HUES64 (cell line): ENCODE measurements at regions not wholly inside any gene's neighbourhood (a gene's known extent, or its start where the extent isn't known, plus 50 kb on each side); places are given as distances from the start of the nearest gene placed in this dataset.

Experiments
- H3K27ac ChIP-seq: 2 replicates; pipeline ENCODE4 v1.7.0; 2013; ENCODE audit warnings: low read depth, low read length, inconsistent platforms
- H3K27me3 ChIP-seq: 2 replicates; pipeline ENCODE4 v1.6.1; 2013; ENCODE audit warnings: mild to moderate bottlenecking, low read length; ENCODE audit not compliant: insufficient read depth
- H3K36me3 ChIP-seq: 2 replicates; pipeline ENCODE4 v1.6.1; 2013; ENCODE audit warnings: mild to moderate bottlenecking, low read length; ENCODE audit not compliant: insufficient read depth
- H3K4me1 ChIP-seq: 2 replicates; pipeline ENCODE4 v1.6.1; 2013; ENCODE audit warnings: mild to moderate bottlenecking, low read length, moderate library complexity; ENCODE audit not compliant: insufficient read depth
- H3K4me3 ChIP-seq: 2 replicates; pipeline ENCODE4 v1.5.1; 2013; ENCODE audit warnings: mild to moderate bottlenecking, low read length, moderate library complexity
- H3K9ac ChIP-seq: 2 replicates; pipeline ENCODE4 v1.6.1; 2013; ENCODE audit warnings: mild to moderate bottlenecking, low read depth, low read length
- H3K9me3 ChIP-seq: 2 replicates; pipeline ENCODE4 v1.6.1; 2013; ENCODE audit warnings: low read depth, low read length; ENCODE audit not compliant: insufficient read depth
- WGBS: fragments of 150-250, 120-280 bp; methylation state at CpG from one replicate; pipeline ENCODE4 v1.1.7; 2013; ENCODE audit warnings: missing lambda C conversion rate; 5-methylcytosine and 5-hydroxymethylcytosine counted together

- H3K36me3 ChIP-seq = 0 out of 2 replicates have a peak, but pooled peaks cover 5% of the 10 kb centered on the region
- no peak overlapping the region for H3K9ac ChIP-seq
- WGBS = 51% methylated on average over 11 of the region's 11 CpGs
- H3K4me3 ChIP-seq = no peak overlapping the region
- no peak overlapping the region for H3K27ac ChIP-seq
- H3K4me1 ChIP-seq = peaks cover 19% of the 10 kb centered on the region
- no peaks in the 10 kb centered on the region for H3K27me3 ChIP-seq
- no peaks in the 10 kb centered on the region for H3K9me3 ChIP-seq
These were observed 202.5 kb downstream of the GLI2 start for GRCh38 chr2:120938045-120938771.

GRCh38 chr2:120939595-120940318, 204.1 kb downstream of the GLI2 start:
- H3K27ac ChIP-seq = no peak overlapping the region
- H3K36me3 ChIP-seq = 0 out of 2 replicates have a peak, but pooled peaks cover 5% of the 10 kb centered on the region
- H3K4me1 ChIP-seq = peaks cover 15% of the 10 kb centered on the region
- no peaks in the 10 kb centered on the region for H3K9me3 ChIP-seq
- H3K27me3 ChIP-seq = no peaks in the 10 kb centered on the region
- WGBS = 85% methylated on average over 8 of the region's 9 CpGs
- H3K4me3 ChIP-seq = no peak overlapping the region
- H3K9ac ChIP-seq = no peak overlapping the region

DNA sequence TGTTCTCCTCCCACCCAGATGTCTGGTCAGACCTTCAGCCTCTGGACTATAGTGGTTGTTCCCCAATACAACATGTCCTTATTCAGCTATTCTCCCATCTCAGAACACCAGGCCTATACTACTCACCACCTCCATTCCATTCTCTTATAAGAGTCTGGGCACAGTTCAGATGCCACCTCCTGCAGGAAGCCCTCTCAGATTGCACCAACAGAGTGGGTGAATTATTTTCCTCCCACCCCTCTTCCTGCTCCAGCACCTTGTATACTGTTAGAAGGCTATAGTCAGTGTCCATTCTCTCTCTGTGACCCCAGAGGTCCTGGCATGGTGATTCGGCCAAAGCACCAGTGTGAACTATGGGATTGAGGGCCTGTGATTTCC, 204.6 kb downstream of the GLI2 start:
- WGBS = 96% methylated on average over 1 of the region's 1 CpG
- H3K27me3 ChIP-seq = no peaks in the 10 kb centered on the region

GRCh38 chr2:120940726-120941256, 205.1 kb downstream of the GLI2 start:
- peaks cover 8% of the 10 kb centered on the region for H3K4me1 ChIP-seq
- no peak overlapping the region for H3K27ac ChIP-seq
- H3K27me3 ChIP-seq = no peaks in the 10 kb centered on the region
- 90% methylated on average over 9 of the region's 9 CpGs for WGBS
- H3K9me3 ChIP-seq = no peaks in the 10 kb centered on the region
- H3K36me3 ChIP-seq = peaks cover 5% of the 10 kb centered on the region; the same call in 1 of the 2 replicates
- H3K4me3 ChIP-seq = no peak overlapping the region
- H3K9ac ChIP-seq = no peak overlapping the region

More for the DNA sequence above, 204.6 kb downstream of the GLI2 start:
- Histone ChIP-seq H3K9me3 (no peaks in the 10 kb centered on the region), H3K9ac (no peak overlapping the region), H3K4me1 (peaks cover 11% of the 10 kb centered on the region), H3K36me3 (peaks cover 5% of the 10 kb centered on the region; the same call in 1 of the 2 replicates), H3K4me3 (no peak overlapping the region), H3K27ac (no peak overlapping the region)

- 95% methylated on average over 11 of the region's 11 CpGs for WGBS
- H3K27ac ChIP-seq = no peak overlapping the region
- no peaks in the 10 kb centered on the region for H3K27me3 ChIP-seq
These were observed 206.0 kb downstream of the GLI2 start for GRCh38 chr2:120941571-120942120.

DNA sequence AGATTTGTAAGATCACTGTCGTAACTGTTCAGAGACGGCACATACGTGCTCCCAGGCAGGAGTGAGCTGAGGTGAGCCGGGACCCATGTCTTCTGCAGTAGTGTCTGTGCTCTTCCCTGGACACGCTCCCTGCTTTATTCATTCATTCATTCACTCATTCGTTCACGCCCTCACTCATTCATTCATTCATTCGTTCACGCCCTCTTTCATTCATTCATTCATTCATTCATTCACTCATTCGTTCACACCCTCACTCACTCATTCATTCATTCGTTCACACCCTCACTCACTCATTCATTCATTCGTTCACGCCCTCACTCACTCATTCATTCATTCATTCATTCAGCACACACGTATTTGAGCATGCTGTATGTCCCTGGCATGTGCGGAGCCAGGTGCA, 207.0 kb downstream of the GLI2 start:
- peaks cover 5% of the 10 kb centered on the region; the same call in 1 of the 2 replicates for H3K36me3 ChIP-seq
- H3K27me3 ChIP-seq = no peaks in the 10 kb centered on the region
- H3K4me1 ChIP-seq = peaks cover 6% of the 10 kb centered on the region
- no peak overlapping the region for H3K27ac ChIP-seq
- 91% methylated on average over 15 of the region's 15 CpGs for WGBS
- H3K4me3 ChIP-seq = no peak overlapping the region
- no peaks in the 10 kb centered on the region for H3K9me3 ChIP-seq
- no peak overlapping the region for H3K9ac ChIP-seq

More at GRCh38 chr2:120941571-120942120, 206.0 kb downstream of the GLI2 start:
- H3K4me1 ChIP-seq = peaks cover 8% of the 10 kb centered on the region
- H3K36me3 ChIP-seq = peaks cover 5% of the 10 kb centered on the region; the same call in 1 of the 2 replicates
- no peak overlapping the region for H3K9ac ChIP-seq
- no peaks in the 10 kb centered on the region for H3K9me3 ChIP-seq
- H3K4me3 ChIP-seq = no peak overlapping the region

DNA sequence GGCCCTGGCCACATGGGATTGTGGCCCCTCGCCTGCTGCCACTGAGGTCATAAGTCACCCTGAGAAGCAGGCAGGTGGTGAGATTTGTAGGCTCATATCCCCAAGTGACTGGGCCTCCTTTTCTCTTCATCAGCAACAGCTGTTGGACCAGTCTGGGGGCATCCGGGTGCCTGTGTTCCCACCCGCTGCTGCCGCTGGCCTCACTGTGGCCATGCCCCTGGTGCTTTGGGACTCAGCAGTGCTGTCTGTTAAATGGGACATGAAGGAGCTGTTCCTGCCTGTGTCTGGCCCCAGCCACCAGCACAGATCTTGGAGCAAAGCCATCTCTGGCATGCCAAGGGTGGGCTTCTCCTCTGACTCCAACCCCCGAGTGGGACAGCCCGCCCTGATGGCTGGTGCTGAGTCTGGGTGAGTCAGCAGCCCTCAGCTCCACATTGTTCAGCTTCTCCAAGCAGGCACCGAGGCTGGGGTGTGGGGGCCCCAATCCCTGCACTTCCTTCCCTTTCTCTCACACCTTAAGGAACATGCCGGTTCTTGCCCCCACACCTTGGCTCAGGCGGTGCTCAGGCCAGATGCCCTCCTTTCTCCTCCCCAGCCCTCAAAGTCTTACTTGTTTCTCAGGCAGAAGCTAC, 207.9 kb downstream of the GLI2 start:
- Histone ChIP-seq H3K27ac (no peak overlapping the region), H3K4me3 (no peak overlapping the region), H3K36me3 (peaks cover 5% of the 10 kb centered on the region; the same call in 1 of the 2 replicates), H3K9me3 (no peaks in the 10 kb centered on the region), H3K9ac (no peak overlapping the region), H3K27me3 (no peaks in the 10 kb centered on the region), H3K4me1 (peaks cover 6% of the 10 kb centered on the region)
- 92% methylated on average over 9 of the region's 9 CpGs for WGBS

DNA sequence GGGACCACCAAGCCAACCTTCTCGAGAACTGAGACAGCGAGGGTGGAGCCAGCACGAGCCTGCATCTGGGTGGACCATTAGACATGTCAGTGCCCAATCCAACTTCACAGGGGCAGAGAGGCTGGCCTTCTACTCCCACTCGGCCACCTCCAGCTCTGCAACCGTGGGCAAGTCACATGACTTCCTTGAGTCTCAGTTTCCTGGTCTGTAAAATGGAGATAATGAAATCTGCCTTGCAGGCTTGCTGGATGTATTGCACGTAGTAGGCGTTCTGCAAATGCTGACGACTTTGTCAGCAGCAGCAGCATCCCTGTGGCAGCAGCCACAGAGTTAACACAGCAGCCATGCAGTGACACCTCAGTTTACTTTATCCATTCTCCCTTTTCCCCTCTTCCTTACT, 208.9 kb downstream of the GLI2 start:
- Histone ChIP-seq H3K9ac (no peak overlapping the region), H3K27me3 (no peaks in the 10 kb centered on the region), H3K36me3 (peaks cover 5% of the 10 kb centered on the region; the same call in 1 of the 2 replicates), H3K4me3 (no peak overlapping the region), H3K9me3 (no peaks in the 10 kb centered on the region), H3K4me1 (peaks cover 2% of the 10 kb centered on the region), H3K27ac (no peak overlapping the region)
- 94% methylated on average over 8 of the region's 8 CpGs for WGBS

DNA sequence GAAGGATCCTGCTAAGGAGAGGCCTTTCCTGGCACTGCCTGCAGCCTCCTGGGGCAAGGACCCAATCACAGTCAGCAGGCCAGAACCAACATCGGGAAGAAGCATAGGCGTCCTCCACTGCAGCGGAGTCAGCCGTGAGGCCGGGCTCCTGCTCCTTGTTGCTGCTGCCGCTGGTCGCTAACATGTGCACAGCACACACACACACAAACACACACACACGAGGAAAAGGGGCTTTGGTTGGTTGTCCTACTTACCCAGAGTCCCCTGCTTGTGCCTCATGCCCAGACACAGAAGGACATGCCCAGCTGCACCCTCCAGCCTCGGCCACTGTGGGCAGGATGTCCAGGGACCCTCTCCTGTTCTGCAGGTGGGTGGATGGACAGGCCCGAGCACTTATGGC, 209.4 kb downstream of the GLI2 start:
- Histone ChIP-seq H3K36me3 (peaks cover 5% of the 10 kb centered on the region; the same call in 1 of the 2 replicates), H3K9me3 (no peaks in the 10 kb centered on the region), H3K9ac (no peak overlapping the region), H3K27ac (no peak overlapping the region), H3K4me3 (no peak overlapping the region), H3K4me1 (no peaks in the 10 kb centered on the region), H3K27me3 (no peaks in the 10 kb centered on the region)
- 85% methylated on average over 10 of the region's 10 CpGs for WGBS

DNA sequence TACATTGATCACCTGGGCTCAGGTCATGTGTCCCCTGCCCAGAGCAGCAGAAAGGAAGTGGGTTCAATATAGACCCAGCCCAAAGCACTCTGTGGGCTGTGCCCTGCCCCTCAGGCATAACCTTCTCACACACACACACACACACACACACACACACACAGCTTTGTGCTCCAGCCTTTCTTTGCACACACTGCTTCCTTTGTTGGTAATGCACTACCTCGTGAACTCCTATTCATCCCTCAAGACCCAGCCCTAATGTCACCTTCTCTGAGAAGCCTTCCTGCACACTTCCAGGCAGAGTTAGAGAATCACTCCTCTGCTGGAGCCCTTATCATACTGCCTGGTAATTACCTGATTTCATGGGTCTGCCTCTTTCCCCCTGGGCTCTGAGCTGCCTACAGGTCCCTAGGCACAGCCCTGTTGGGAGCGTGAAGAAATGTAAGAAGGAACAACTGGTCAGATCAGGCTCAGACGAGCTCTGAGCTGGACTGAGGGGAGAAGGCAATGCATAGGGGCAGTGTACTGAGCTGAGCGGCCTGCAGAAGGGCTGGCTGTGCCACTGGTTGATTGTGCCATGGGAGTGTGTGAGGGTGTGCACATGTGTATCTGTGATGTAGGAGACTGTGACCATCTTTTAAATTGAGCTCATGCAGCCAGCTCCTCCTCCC, 210.3 kb downstream of the GLI2 start:
- H3K9ac ChIP-seq = no peak overlapping the region

More for the DNA sequence above, 210.3 kb downstream of the GLI2 start:
- H3K36me3 ChIP-seq = peaks cover 5% of the 10 kb centered on the region; the same call in 1 of the 2 replicates
- H3K9me3 ChIP-seq = no peaks in the 10 kb centered on the region
- WGBS = 94% methylated on average over 4 of the region's 4 CpGs
- H3K27me3 ChIP-seq = no peaks in the 10 kb centered on the region
- no peak overlapping the region for H3K27ac ChIP-seq
- H3K4me3 ChIP-seq = no peak overlapping the region
- H3K4me1 ChIP-seq = no peaks in the 10 kb centered on the region
